ENCODE measurements at regions not wholly inside any gene's neighbourhood (a gene's known extent, or its start where the extent isn't known, plus 50 kb on each side); places are given as distances from the start of the nearest gene placed in this dataset.
"Not testable (repeated sequence)": the region's sequence is repeated elsewhere in the genome, so short reads cannot be mapped to it uniquely, and the experiment has no call there.

DNA sequence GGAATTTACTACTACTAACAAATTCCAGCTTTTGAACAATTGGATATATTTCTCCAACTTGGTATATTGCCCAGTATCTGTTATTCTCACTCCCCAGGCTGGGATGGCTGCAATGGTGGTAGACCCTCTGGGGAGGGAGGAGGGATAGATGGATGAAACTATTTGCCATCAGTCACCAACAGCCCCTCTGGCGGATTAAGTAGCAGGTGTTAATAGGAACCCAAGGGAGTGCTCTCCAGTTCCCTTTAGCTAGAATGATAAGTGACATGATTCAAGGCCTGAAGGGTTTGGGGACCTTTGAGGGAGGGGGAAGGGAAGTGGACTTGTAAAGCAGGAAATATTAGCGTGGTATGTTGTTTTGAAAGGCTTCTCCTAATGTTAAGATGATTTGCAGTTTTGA, 824.0 kb upstream of the ARRDC3 start:
- H2BK120ac ChIP-seq (ENCODE audit: low read depth, low read length) = no peak overlapping the region
- H3K18ac ChIP-seq (ENCODE audit: low read length) = no peak overlapping the region
- DNase-seq (ENCODE audit: low spot score) = no peak
- H3K4ac ChIP-seq (ENCODE audit: low read length) = no peak overlapping the region
- no peak overlapping the region for H2AFZ ChIP-seq (ENCODE audit: low read length)
- no peak overlapping the region for H3K4me2 ChIP-seq (ENCODE audit: insufficient read depth, low read length, poor library complexity, severe bottlenecking)
- no peak overlapping the region for H4K8ac ChIP-seq (ENCODE audit: low read depth, low read length)
- no peak overlapping the region for H2BK5ac ChIP-seq (ENCODE audit: low read length)
- no peak overlapping the region for H2BK12ac ChIP-seq (ENCODE audit: low read length)
- no peaks in the 10 kb centered on the region for H3K4me1 ChIP-seq (ENCODE audit: control insufficient read depth in 2 of 2, insufficient read depth in 1 of 2, low read depth in 1 of 2, low read length in 2 of 2)
- no peak overlapping the region for H3K23ac ChIP-seq (ENCODE audit: low read depth, low read length, poor library complexity)
- no peak overlapping the region for H2BK15ac ChIP-seq (ENCODE audit: low read length)
- H3K36me3 ChIP-seq (replicated peaks in 1 of 2; ENCODE audit: control insufficient read depth in 2 of 2, insufficient read depth in 2 of 2, low read length in 2 of 2) = no peaks in the 10 kb centered on the region
- H3K27ac ChIP-seq (replicated peaks; ENCODE audit: low read length) = no peak overlapping the region
- H4K91ac ChIP-seq (ENCODE audit: low read depth, low read length, poor library complexity) = no peak overlapping the region
- H3K9me3 ChIP-seq (replicated peaks in 1 of 2; ENCODE audit: control insufficient read depth in 2 of 2, insufficient read depth in 1 of 2, low read depth in 1 of 2, low read length in 2 of 2) = peaks cover 0 to 4% of the 10 kb centered on the region in 2 donors
- no peaks in the 10 kb centered on the region for H3K27me3 ChIP-seq (ENCODE audit: control insufficient read depth in 3 of 3, insufficient read depth in 3 of 3, low read depth in 1 of 3, low read length in 3 of 3)
- no peaks in the 10 kb centered on the region for H3K79me1 ChIP-seq (ENCODE audit: low read depth, low read length)
- WGBS, 2 donors (ENCODE audit: extremely low coverage in 2 of 2, insufficient read length in 2 of 2, insufficient replicate concordance in 1 of 2) = no CpG with 5 or more reads among the region's 2 CpGs
- no peak overlapping the region for H3K9ac ChIP-seq (ENCODE audit: low read depth, low read length, poor library complexity)
- H3K14ac ChIP-seq (ENCODE audit: low read length) = no peak overlapping the region
- H2AK5ac ChIP-seq (ENCODE audit: low read depth, low read length) = no peak overlapping the region
- no peak overlapping the region for H3K4me3 ChIP-seq (ENCODE audit: low read length in 2 of 2)

DNA sequence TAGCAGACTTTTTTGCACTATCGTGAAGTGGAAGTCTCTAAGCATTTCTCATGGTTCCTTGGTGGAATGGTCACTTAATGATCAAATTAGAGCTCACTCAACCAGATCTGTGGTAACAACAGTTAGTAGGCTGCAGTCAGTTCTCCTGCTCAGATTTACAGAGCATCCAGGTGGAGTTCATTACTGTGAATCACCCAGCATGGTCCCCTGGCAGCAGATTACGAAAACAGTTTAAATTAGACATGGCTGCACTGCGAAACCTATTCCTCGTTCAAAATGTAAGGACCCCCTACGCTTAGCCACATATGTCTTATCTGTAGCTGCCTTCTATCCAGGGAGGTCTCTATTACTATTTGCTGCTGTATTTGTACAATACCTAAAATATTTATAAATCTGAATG, 823.6 kb upstream of the ARRDC3 start:
- Histone ChIP-seq H3K14ac (ENCODE audit: low read length) (no peak overlapping the region), H3K27ac (replicated peaks; ENCODE audit: low read length) (no peak overlapping the region), H2AK5ac (ENCODE audit: low read depth, low read length) (no peak overlapping the region), H3K36me3 (replicated peaks in 1 of 2; ENCODE audit: control insufficient read depth in 2 of 2, insufficient read depth in 2 of 2, low read length in 2 of 2) (no peaks in the 10 kb centered on the region), H3K4me2 (ENCODE audit: insufficient read depth, low read length, poor library complexity, severe bottlenecking) (no peak overlapping the region), H3K9ac (ENCODE audit: low read depth, low read length, poor library complexity) (no peak overlapping the region), H2AFZ (ENCODE audit: low read length) (no peak overlapping the region), H3K4me1 (ENCODE audit: control insufficient read depth in 2 of 2, insufficient read depth in 1 of 2, low read depth in 1 of 2, low read length in 2 of 2) (no peaks in the 10 kb centered on the region), H2BK5ac (ENCODE audit: low read length) (no peak overlapping the region), H4K91ac (ENCODE audit: low read depth, low read length, poor library complexity) (no peak overlapping the region), H3K27me3 (ENCODE audit: control insufficient read depth in 3 of 3, insufficient read depth in 3 of 3, low read depth in 1 of 3, low read length in 3 of 3) (no peaks in the 10 kb centered on the region), H4K8ac (ENCODE audit: low read depth, low read length) (no peak overlapping the region), H2BK12ac (ENCODE audit: low read length) (no peak overlapping the region), H3K18ac (ENCODE audit: low read length) (no peak overlapping the region), H3K9me3 (replicated peaks in 1 of 2; ENCODE audit: control insufficient read depth in 2 of 2, insufficient read depth in 1 of 2, low read depth in 1 of 2, low read length in 2 of 2) (peaks cover 0 to 4% of the 10 kb centered on the region in 2 donors), H2BK120ac (ENCODE audit: low read depth, low read length) (no peak overlapping the region), H3K79me1 (ENCODE audit: low read depth, low read length) (no peaks in the 10 kb centered on the region), H3K4me3 (ENCODE audit: low read length in 2 of 2) (no peak overlapping the region), H3K23ac (ENCODE audit: low read depth, low read length, poor library complexity) (no peak overlapping the region), H3K4ac (ENCODE audit: low read length) (no peak overlapping the region), H2BK15ac (ENCODE audit: low read length) (no peak overlapping the region)
- DNase-seq (ENCODE audit: low spot score) = no peak
- no CpG with 5 or more reads among the region's 5 CpGs for WGBS, 2 donors (ENCODE audit: extremely low coverage in 2 of 2, insufficient read length in 2 of 2, insufficient replicate concordance in 1 of 2)

DNA sequence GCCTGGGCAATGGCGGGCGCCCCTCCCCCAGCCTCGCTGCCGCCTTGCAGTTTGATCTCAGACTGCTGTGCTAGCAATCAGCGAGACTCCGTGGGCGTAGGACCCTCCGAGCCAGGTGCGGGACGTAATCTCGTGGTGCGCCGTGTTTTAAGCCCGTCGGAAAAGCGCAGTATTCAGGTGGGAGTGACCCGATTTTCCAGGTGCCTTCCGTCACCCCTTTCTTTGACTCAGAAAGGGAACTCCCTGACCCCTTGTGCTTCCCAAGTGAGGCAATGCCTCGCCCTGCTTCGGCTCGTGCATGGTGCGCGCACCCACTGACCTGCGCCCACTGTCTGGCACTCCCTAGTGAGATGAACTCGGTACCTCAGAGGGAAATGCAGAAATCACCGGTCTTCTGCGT, 815.9 kb upstream of the ARRDC3 start:
- H3K4me2 ChIP-seq (ENCODE audit: insufficient read depth, low read length, poor library complexity, severe bottlenecking); H3K27ac ChIP-seq (replicated peaks; ENCODE audit: low read length); H2AK5ac ChIP-seq (ENCODE audit: low read depth, low read length); H3K4me3 ChIP-seq (ENCODE audit: low read length in 2 of 2); H4K8ac ChIP-seq (ENCODE audit: low read depth, low read length); DNase-seq (ENCODE audit: low spot score); H4K91ac ChIP-seq (ENCODE audit: low read depth, low read length, poor library complexity); H3K9me3 ChIP-seq (replicated peaks in 1 of 2; ENCODE audit: control insufficient read depth in 2 of 2, insufficient read depth in 1 of 2, low read depth in 1 of 2, low read length in 2 of 2); H3K14ac ChIP-seq (ENCODE audit: low read length); H3K4me1 ChIP-seq (ENCODE audit: control insufficient read depth in 2 of 2, insufficient read depth in 1 of 2, low read depth in 1 of 2, low read length in 2 of 2); H3K79me1 ChIP-seq (ENCODE audit: low read depth, low read length); H2BK120ac ChIP-seq (ENCODE audit: low read depth, low read length); H3K18ac ChIP-seq (ENCODE audit: low read length); H3K27me3 ChIP-seq (ENCODE audit: control insufficient read depth in 3 of 3, insufficient read depth in 3 of 3, low read depth in 1 of 3, low read length in 3 of 3); H3K9ac ChIP-seq (ENCODE audit: low read depth, low read length, poor library complexity); H2BK15ac ChIP-seq (ENCODE audit: low read length); H3K36me3 ChIP-seq (replicated peaks in 1 of 2; ENCODE audit: control insufficient read depth in 2 of 2, insufficient read depth in 2 of 2, low read length in 2 of 2); H3K4ac ChIP-seq (ENCODE audit: low read length); H2BK5ac ChIP-seq (ENCODE audit: low read length); H2BK12ac ChIP-seq (ENCODE audit: low read length); H3K23ac ChIP-seq (ENCODE audit: low read depth, low read length, poor library complexity): not testable (repeated sequence)
- WGBS, 2 donors (ENCODE audit: extremely low coverage in 2 of 2, insufficient read length in 2 of 2, insufficient replicate concordance in 1 of 2) = no CpG with 5 or more reads among the region's 27 CpGs
- peak overlapping the region; percentile 53 for H2AFZ ChIP-seq (ENCODE audit: low read length)

DNA sequence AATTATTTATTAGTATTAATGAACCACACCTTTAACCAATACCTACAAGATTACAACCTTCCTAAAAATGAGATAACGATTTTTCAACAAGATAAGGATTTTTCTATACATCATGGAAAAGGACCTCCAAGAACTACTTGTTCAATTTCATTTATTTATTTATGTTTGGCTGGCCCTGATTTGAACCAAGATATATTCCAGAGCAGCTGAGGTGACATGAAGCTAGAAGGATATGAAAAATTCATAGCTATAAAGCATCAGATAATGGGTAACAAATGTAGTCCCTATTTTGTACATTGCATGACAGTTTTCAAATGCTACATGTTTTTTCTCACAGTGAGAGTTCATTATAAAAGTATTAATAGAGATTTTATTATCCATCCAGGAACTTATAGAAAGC, 798.5 kb upstream of the ARRDC3 start:
- no CpG with 5 or more reads among the region's 1 CpG for WGBS, 2 donors (ENCODE audit: extremely low coverage in 2 of 2, insufficient read length in 2 of 2, insufficient replicate concordance in 1 of 2)
- no peak overlapping the region for H3K27ac ChIP-seq (replicated peaks; ENCODE audit: low read length)

More for the DNA sequence above, 798.5 kb upstream of the ARRDC3 start:
- Histone ChIP-seq H3K79me1 (ENCODE audit: low read depth, low read length) (no peaks in the 10 kb centered on the region), H3K4me2 (ENCODE audit: insufficient read depth, low read length, poor library complexity, severe bottlenecking) (no peak overlapping the region), H2AK5ac (ENCODE audit: low read depth, low read length) (no peak overlapping the region), H4K91ac (ENCODE audit: low read depth, low read length, poor library complexity) (no peak overlapping the region), H2BK5ac (ENCODE audit: low read length) (no peak overlapping the region), H3K4me1 (ENCODE audit: control insufficient read depth in 2 of 2, insufficient read depth in 1 of 2, low read depth in 1 of 2, low read length in 2 of 2) (no peaks in the 10 kb centered on the region), H3K4me3 (ENCODE audit: low read length in 2 of 2) (no peak overlapping the region), H3K9me3 (replicated peaks in 1 of 2; ENCODE audit: control insufficient read depth in 2 of 2, insufficient read depth in 1 of 2, low read depth in 1 of 2, low read length in 2 of 2) (no peaks in the 10 kb centered on the region), H2BK15ac (ENCODE audit: low read length) (no peak overlapping the region), H2BK12ac (ENCODE audit: low read length) (no peak overlapping the region), H2AFZ (ENCODE audit: low read length) (no peak overlapping the region), H3K9ac (ENCODE audit: low read depth, low read length, poor library complexity) (no peak overlapping the region), H3K4ac (ENCODE audit: low read length) (no peak overlapping the region), H3K23ac (ENCODE audit: low read depth, low read length, poor library complexity) (no peak overlapping the region), H3K27me3 (ENCODE audit: control insufficient read depth in 3 of 3, insufficient read depth in 3 of 3, low read depth in 1 of 3, low read length in 3 of 3) (no peaks in the 10 kb centered on the region), H3K18ac (ENCODE audit: low read length) (no peak overlapping the region), H4K8ac (ENCODE audit: low read depth, low read length) (no peak overlapping the region), H3K14ac (ENCODE audit: low read length) (no peak overlapping the region), H3K36me3 (replicated peaks in 1 of 2; ENCODE audit: control insufficient read depth in 2 of 2, insufficient read depth in 2 of 2, low read length in 2 of 2) (no peaks in the 10 kb centered on the region), H2BK120ac (ENCODE audit: low read depth, low read length) (no peak overlapping the region)
- no peak for DNase-seq (ENCODE audit: low spot score)

All from neuronal stem cell (in vitro differentiated cells).